IMR-90 (cell line): ENCODE measurements at regions not wholly inside any gene's neighbourhood (a gene's known extent, or its start where the extent isn't known, plus 50 kb on each side); places are given as distances from the start of the nearest gene placed in this dataset.

Experiments used
- ATAC-seq: fragments of 200-7000 bp; cut with Tn5 transposase; 2 replicates; pipeline ENCODE4 v1.9.1; 2020; ENCODE audit warnings: low read depth, mild to moderate bottlenecking, moderate library complexity
- BruUV-seq: library from RNA; stranded (reverse); fragments of 400-500 nt; replicated peaks from 2 replicates; lab custom pipeline; 2021; lab: Mats Ljungman, UMichigan
- CTCF ChIA-PET: fragments of 300-600 bp; formaldehyde crosslinking; extraction: SDS; loops from one replicate; lab custom pipeline; 2021; ENCODE audit warnings: antibody characterized with exemption; lab: Yijun Ruan, JAX
- POLR2A ChIA-PET: fragments of 300-600 bp; sonication (Branson Sonifier 250); formaldehyde crosslinking; loops from one replicate; lab custom pipeline; 2022; ENCODE audit warnings: antibody characterized with exemption; ENCODE audit not compliant: unreplicated experiment; lab: Charles Lee
- DNase-seq: peaks from one replicate; pipeline ENCODE4 v3.0.0; 2013
- H2AFZ ChIP-seq: replicated peaks from 2 replicates; pipeline ENCODE3; 2013; ENCODE audit warnings: low read length, mild to moderate bottlenecking; ENCODE audit not compliant: poor library complexity
- H2AK5ac ChIP-seq: 2 replicates; pipeline ENCODE4 v1.6.1; 2013; ENCODE audit warnings: low read depth, low read length, inconsistent platforms
- H2AK9ac ChIP-seq: replicated peaks from 2 replicates; pipeline ENCODE3; 2013; ENCODE audit warnings: mild to moderate bottlenecking, low read depth, low read length, moderate library complexity; ENCODE audit not compliant: poor library complexity
- H2BK120ac ChIP-seq: 2 replicates; pipeline ENCODE4 v1.6.1; 2013; ENCODE audit warnings: low read depth, low read length, inconsistent platforms
- H2BK15ac ChIP-seq: 3 replicates; pipeline ENCODE4 v1.6.1; 2013; ENCODE audit warnings: low read depth, low read length, inconsistent platforms
- H2BK20ac ChIP-seq: 2 replicates; pipeline ENCODE4 v1.6.1; 2013; ENCODE audit warnings: low read depth, mild to moderate bottlenecking, inconsistent platforms, low read length, moderate library complexity
- H2BK5ac ChIP-seq: 2 replicates; pipeline ENCODE4 v1.6.1; 2013; ENCODE audit warnings: mild to moderate bottlenecking, low read depth, low read length, inconsistent platforms; ENCODE audit not compliant: poor library complexity, severe bottlenecking
- H3K14ac ChIP-seq: replicated peaks from 2 replicates; pipeline ENCODE4 v1.6.1; 2013; ENCODE audit warnings: low read depth, low read length, inconsistent platforms
- H3K18ac ChIP-seq: 2 replicates; pipeline ENCODE4 v1.6.1; 2013; ENCODE audit warnings: low read depth, low read length, control low read depth
- H3K23ac ChIP-seq: 2 replicates; pipeline ENCODE4 v1.6.1; 2013; ENCODE audit warnings: low read depth, low read length, inconsistent platforms
- H3K27ac ChIP-seq: 2 replicates; pipeline ENCODE4 v1.5.1; 2013; ENCODE audit warnings: mild to moderate bottlenecking, control low read depth, low read length; ENCODE audit not compliant: insufficient read depth
- H3K27me3 ChIP-seq: 2 replicates; pipeline ENCODE4 v1.6.1; 2013; ENCODE audit warnings: low read length; ENCODE audit not compliant: control insufficient read depth, insufficient read depth
- H3K36me3 ChIP-seq: 2 replicates; pipeline ENCODE4 v1.6.1; 2013; ENCODE audit warnings: low read length, mixed read lengths; ENCODE audit not compliant: control insufficient read depth, insufficient read depth
- H3K4ac ChIP-seq: 2 replicates; pipeline ENCODE4 v1.6.1; 2013; ENCODE audit warnings: low read depth, low read length, inconsistent platforms
- H3K4me1 ChIP-seq: 2 replicates; pipeline ENCODE4 v1.6.1; 2013; ENCODE audit warnings: low read length, mixed read lengths; ENCODE audit not compliant: control insufficient read depth, insufficient read depth
- H3K4me2 ChIP-seq: 2 replicates; pipeline ENCODE4 v1.6.1; 2013; ENCODE audit warnings: low read depth, mild to moderate bottlenecking, control low read depth, low read length, moderate library complexity
- H3K4me3 ChIP-seq: 2 replicates; pipeline ENCODE4 v1.5.1; 2013; ENCODE audit warnings: low read depth, mild to moderate bottlenecking, control low read depth, low read length, moderate library complexity; ENCODE audit not compliant: insufficient read depth
- H3K56ac ChIP-seq: 2 replicates; pipeline ENCODE4 v1.6.1; 2013; ENCODE audit warnings: low read length, inconsistent platforms; ENCODE audit not compliant: insufficient read depth; ENCODE audit errors: extremely low read depth
- H3K79me1 ChIP-seq, 2 experiments: 2 replicates each; pipeline ENCODE4 v1.6.1; 2013; ENCODE audit warnings: low read length in 2 of 2, inconsistent platforms in 1 of 2, low read depth in 1 of 2
- H3K9ac ChIP-seq: 2 replicates; pipeline ENCODE4 v1.6.1; 2013; ENCODE audit warnings: low read depth, low read length, control low read depth
- H3K9me1 ChIP-seq: 2 replicates; pipeline ENCODE4 v1.6.1; 2013; ENCODE audit warnings: low read length, inconsistent platforms; ENCODE audit not compliant: insufficient read depth
- H3K9me3 ChIP-seq: 2 replicates; pipeline ENCODE4 v1.6.1; 2013; ENCODE audit warnings: low read length; ENCODE audit not compliant: control insufficient read depth, insufficient read depth
- H4K20me1 ChIP-seq: 2 replicates; pipeline ENCODE4 v1.6.1; 2013; ENCODE audit warnings: low read length, inconsistent platforms; ENCODE audit not compliant: insufficient read depth
- H4K5ac ChIP-seq: 2 replicates; pipeline ENCODE4 v1.6.1; 2013; ENCODE audit warnings: mild to moderate bottlenecking, low read depth, low read length, control low read depth
- H4K8ac ChIP-seq, 2 experiments: 2 replicates each; pipeline ENCODE4 v1.6.1; 2013; ENCODE audit warnings: low read depth in 2 of 2, low read length in 2 of 2, control low read depth in 1 of 2, inconsistent platforms in 1 of 2
- H4K91ac ChIP-seq: 2 replicates; pipeline ENCODE4 v1.6.1; 2013; ENCODE audit warnings: low read depth, low read length, inconsistent platforms; ENCODE audit not compliant: insufficient read depth
- BHLHE40 ChIP-seq: fragments of 150-350 bp; IDR thresholded peaks from 2 replicates; pipeline ENCODE4 v1.6.1; 2016; ENCODE audit warnings: mild to moderate bottlenecking, low read depth, low read length
- CEBPB ChIP-seq: IDR thresholded peaks from 2 replicates; pipeline ENCODE4 v1.6.1; 2012; ENCODE audit warnings: low read depth, low read length, improper control_type of control experiment
- CHD1 ChIP-seq: IDR thresholded peaks from 2 replicates; pipeline ENCODE4 v1.6.1; 2012; ENCODE audit warnings: low read depth, low read length, improper control_type of control experiment
- CTCF ChIP-seq: conservative IDR thresholded peaks from 2 replicates; pipeline ENCODE4 v1.5.1; 2012; ENCODE audit warnings: mild to moderate bottlenecking, low read depth, low read length, improper control_type of control experiment
- ELK1 ChIP-seq: fragments of 150-350 bp; IDR thresholded peaks from 2 replicates; pipeline ENCODE4 v1.6.1; 2016; ENCODE audit warnings: low read depth, mild to moderate bottlenecking, low read length, moderate library complexity, borderline replicate concordance
- FOS ChIP-seq: fragments of 150-350 bp; IDR thresholded peaks from 2 replicates; pipeline ENCODE4 v1.6.1; 2016; ENCODE audit warnings: low read depth, low read length
- MAFK ChIP-seq: IDR thresholded peaks from 2 replicates; pipeline ENCODE4 v1.6.1; 2012; ENCODE audit warnings: low read depth, low read length, improper control_type of control experiment
- MAZ ChIP-seq: IDR thresholded peaks from 2 replicates; pipeline ENCODE4 v1.6.1; 2012; ENCODE audit warnings: low read depth, mild to moderate bottlenecking, low read length, improper control_type of control experiment, moderate library complexity, borderline replicate concordance
- MXI1 ChIP-seq: IDR thresholded peaks from 2 replicates; pipeline ENCODE4 v1.6.1; 2012; ENCODE audit warnings: low read depth, mild to moderate bottlenecking, low read length, moderate library complexity, borderline replicate concordance
- NFE2L2 ChIP-seq: fragments of 150-350 bp; IDR thresholded peaks from 2 replicates; pipeline ENCODE4 v1.6.1; 2016; ENCODE audit warnings: low read depth, mild to moderate bottlenecking, low read length
- RAD21 ChIP-seq: IDR thresholded peaks from 2 replicates; pipeline ENCODE4 v1.6.1; 2012; ENCODE audit warnings: low read length, improper control_type of control experiment
- RCOR1 ChIP-seq: IDR thresholded peaks from 2 replicates; pipeline ENCODE4 v1.6.1; 2012; ENCODE audit warnings: mild to moderate bottlenecking, low read length, improper control_type of control experiment; ENCODE audit not compliant: insufficient replicate concordance
- RFX5 ChIP-seq: IDR thresholded peaks from 2 replicates; pipeline ENCODE4 v1.8.0; 2012; ENCODE audit warnings: low read depth, mild to moderate bottlenecking, low read length, moderate library complexity
- SMC3 ChIP-seq: fragments of 150-350 bp; IDR thresholded peaks from 2 replicates; pipeline ENCODE4 v1.6.1; 2016; ENCODE audit warnings: low read depth, mild to moderate bottlenecking, antibody characterized with exemption, low read length, moderate library complexity
- USF2 ChIP-seq: fragments of 150-350 bp; IDR thresholded peaks from 2 replicates; pipeline ENCODE4 v1.6.1; 2017; ENCODE audit warnings: mild to moderate bottlenecking, antibody characterized with exemption, low read length, low read depth
- WGBS, 2 experiments: methylation state at CpG; one replicate each; pipeline versions ENCODE4 v1.1.5 to v1.1.7; 2013; ENCODE audit warnings: missing lambda C conversion rate in 2 of 2; ENCODE audit not compliant: insufficient read length in 1 of 2; ENCODE audit errors: extremely low coverage in 2 of 2; 5-methylcytosine and 5-hydroxymethylcytosine counted together
- dilution Hi-C: fragments of 300-500 bp; cut with HindIII; formaldehyde crosslinking; loops from one replicate; pipeline ENCODE4 v1.14.3; 2018; ENCODE audit warnings: low sequenced_read_pairs; ENCODE audit not compliant: unreplicated experiment
- in situ Hi-C: fragments of 300-500 bp; cut with MboI; formaldehyde crosslinking; loops from 3 replicates; pipeline ENCODE4 v1.14.3; 2019; ENCODE audit warnings: low sequenced_read_pairs, inconsistent platforms, mixed read lengths
- intact Hi-C: fragments of 100-400 bp; cut with micrococcal nuclease; formaldehyde crosslinking; loops from 2 replicates; pipeline ENCODE4 v1.10.0; 2022

GRCh38 chr3:5948084-5948483 lies 760.6 kb downstream of the EDEM1 start:
- Histone ChIP-seq H4K91ac (no peak overlapping the region), H3K9ac (no peak overlapping the region), H3K4me1 (no peaks in the 10 kb centered on the region), H2BK20ac (no peak overlapping the region), H3K14ac (no peak overlapping the region), H2BK5ac (no peak overlapping the region), H3K27me3 (no peaks in the 10 kb centered on the region), H3K9me3 (peaks cover 8% of the 10 kb centered on the region; the same call in 1 of the 2 replicates), H3K4me2 (no peak overlapping the region), H3K27ac (no peak overlapping the region), H2AK9ac (no peak overlapping the region), H2BK15ac (no peak overlapping the region), H3K4ac (no peak overlapping the region), H2BK120ac (no peak overlapping the region), H3K4me3 (no peak overlapping the region), H4K20me1 (no peaks in the 10 kb centered on the region), H4K8ac (no peak overlapping the region), H3K9me1 (no peaks in the 10 kb centered on the region), H2AFZ (no peak overlapping the region), H3K79me1 (no peaks in the 10 kb centered on the region), H3K18ac (no peak overlapping the region), H4K5ac (no peak overlapping the region), H3K56ac (no peak overlapping the region), H3K23ac (no peak overlapping the region), H3K36me3 (no peaks in the 10 kb centered on the region), H2AK5ac (no peak overlapping the region)
- in situ Hi-C loops, result no loop called here
- intact Hi-C loops, result no loop called here
- no peak for TF ChIP-seq FOS
- no peak for TF ChIP-seq CHD1
- TF ChIP-seq MXI1, result no peak
- TF ChIP-seq CTCF, result no peak
- TF ChIP-seq RCOR1, result no peak
- no peak for TF ChIP-seq USF2
- TF ChIP-seq RFX5, result no peak
- TF ChIP-seq MAFK, result no peak
- TF ChIP-seq SMC3, result no peak
- TF ChIP-seq ELK1, result no peak
- no peak for TF ChIP-seq MAZ
- no peak for TF ChIP-seq CEBPB
- TF ChIP-seq NFE2L2, result no peak
- no peak for TF ChIP-seq BHLHE40
- TF ChIP-seq RAD21, result no peak
- ChIA-PET CTCF (no interaction called here), POLR2A (no interaction called here)
- no CpG with 5 or more reads among the region's 1 CpG for WGBS, 2 experiments
- dilution Hi-C loops, result no loop called here
- no TSS peak for BruUV-seq
- ATAC-seq (no peak), DNase-seq (no peak)
